Osteoblast (primary cell): ENCODE measurements at regions not wholly inside any gene's neighbourhood (a gene's known extent, or its start where the extent isn't known, plus 50 kb on each side); places are given as distances from the start of the nearest gene placed in this dataset.

Experiments
- DNase-seq: peaks from one replicate; pipeline ENCODE4 v3.0.0; 2011; ENCODE audit warnings: low spot score, mixed read lengths; ENCODE audit not compliant: insufficient read length; ENCODE audit errors: missing footprints
- H2AFZ ChIP-seq: 2 replicates; pipeline ENCODE4 v1.6.0; 2011; ENCODE audit warnings: mild to moderate bottlenecking, low read length
- H3K27ac ChIP-seq: 2 replicates; pipeline ENCODE4 v1.5.1; 2011; ENCODE audit warnings: mild to moderate bottlenecking, low read depth, low read length, moderate library complexity
- H3K27me3 ChIP-seq: 2 replicates; pipeline ENCODE4 v1.6.0; 2012; ENCODE audit warnings: mild to moderate bottlenecking, control low read depth, inconsistent platforms, low read length, moderate library complexity; ENCODE audit not compliant: insufficient read depth
- H3K36me3 ChIP-seq: 2 replicates; pipeline ENCODE4 v1.5.1; 2011; ENCODE audit warnings: mild to moderate bottlenecking, low read length, control low read depth, moderate library complexity; ENCODE audit not compliant: insufficient read depth
- H3K4me1 ChIP-seq: 2 replicates; pipeline ENCODE4 v1.5.1; 2011; ENCODE audit warnings: mild to moderate bottlenecking, low read length, control low read depth, moderate library complexity; ENCODE audit not compliant: insufficient read depth
- H3K4me2 ChIP-seq: 2 replicates; pipeline ENCODE4 v1.6.0; 2011; ENCODE audit warnings: mild to moderate bottlenecking, low read length; ENCODE audit not compliant: insufficient read depth
- H3K4me3 ChIP-seq: fragments of 200-600 bp; sonication (generic); 3 replicates; pipeline ENCODE4 v1.5.1; 2012; ENCODE audit warnings: mild to moderate bottlenecking, low read length, inconsistent platforms; ENCODE audit not compliant: insufficient read depth
- H3K79me2 ChIP-seq: 2 replicates; pipeline ENCODE4 v1.6.0; 2012; ENCODE audit warnings: mild to moderate bottlenecking, low read length, control low read depth, inconsistent platforms; ENCODE audit not compliant: insufficient read depth
- H3K9me3 ChIP-seq: 2 replicates; pipeline ENCODE4 v1.5.1; 2011; ENCODE audit warnings: low read depth, low read length, control low read depth
- H4K20me1 ChIP-seq: 2 replicates; pipeline ENCODE4 v1.6.0; 2012; ENCODE audit warnings: mild to moderate bottlenecking, low read length, control low read depth; ENCODE audit not compliant: insufficient read depth
- CTCF ChIP-seq: IDR thresholded peaks from 2 replicates; pipeline ENCODE4 v1.5.1; 2011; ENCODE audit warnings: mild to moderate bottlenecking, low read depth, low read length, moderate library complexity; ENCODE audit errors: extremely low read depth

DNA sequence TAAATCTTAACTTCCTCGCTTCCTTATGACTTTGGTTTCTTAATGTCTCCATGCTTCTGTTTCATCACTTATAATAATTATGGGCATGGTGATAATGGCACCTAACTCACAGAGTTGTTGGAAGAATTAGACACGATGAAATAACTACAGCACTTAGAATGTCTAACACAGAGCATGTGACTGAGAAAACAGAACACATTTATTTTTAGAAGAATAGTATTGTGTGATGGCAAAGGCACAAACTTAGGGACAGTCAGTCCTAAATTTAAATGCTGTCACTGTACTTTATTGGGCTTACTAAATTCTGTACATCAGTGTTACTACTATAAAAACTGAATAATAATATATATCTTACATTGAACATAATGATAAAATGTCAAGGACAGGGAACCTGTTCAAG, 391.1 kb upstream of the JAG1 start:
- H4K20me1 ChIP-seq, result no peaks in the 10 kb centered on the region
- H3K4me3 ChIP-seq, result no peak overlapping the region
- no peak overlapping the region for H2AFZ ChIP-seq
- H3K27ac ChIP-seq, result no peak overlapping the region
- TF ChIP-seq CTCF, result no peak
- no peaks in the 10 kb centered on the region for H3K79me2 ChIP-seq
- H3K36me3 ChIP-seq, result no peaks in the 10 kb centered on the region
- H3K27me3 ChIP-seq, result no peaks in the 10 kb centered on the region
- no peaks in the 10 kb centered on the region for H3K9me3 ChIP-seq
- no peak overlapping the region for H3K4me2 ChIP-seq
- DNase-seq, result no peak
- no peaks in the 10 kb centered on the region for H3K4me1 ChIP-seq

DNA sequence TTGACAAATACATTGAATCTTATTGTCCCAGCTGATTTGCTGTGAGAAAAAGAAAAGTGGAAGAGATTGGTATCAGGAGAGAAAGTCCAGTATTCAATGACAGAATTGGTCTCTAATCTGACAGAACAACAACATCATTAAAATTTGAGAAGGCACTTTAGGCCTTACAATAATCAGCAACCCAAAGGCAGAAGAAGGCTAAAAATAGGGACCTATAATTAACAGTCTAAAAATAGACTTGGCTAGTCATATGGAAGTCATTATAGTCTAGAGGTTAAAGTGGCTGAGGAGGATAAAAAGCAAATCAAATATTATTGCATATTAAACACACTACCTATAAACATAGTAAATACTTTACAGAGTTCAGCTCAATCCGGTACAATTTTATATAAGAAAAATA, 393.6 kb upstream of the JAG1 start:
- TF ChIP-seq CTCF, result no peak
- Histone ChIP-seq H3K79me2 (no peaks in the 10 kb centered on the region), H4K20me1 (no peaks in the 10 kb centered on the region), H3K27ac (no peak overlapping the region), H3K36me3 (no peaks in the 10 kb centered on the region), H3K9me3 (no peaks in the 10 kb centered on the region), H3K4me2 (no peak overlapping the region), H3K4me1 (no peaks in the 10 kb centered on the region), H2AFZ (no peak overlapping the region), H3K27me3 (no peaks in the 10 kb centered on the region), H3K4me3 (no peak overlapping the region)
- no peak for DNase-seq

- H3K4me2 ChIP-seq, result no peak overlapping the region
- no peaks in the 10 kb centered on the region for H3K79me2 ChIP-seq
- no peaks in the 10 kb centered on the region for H3K4me1 ChIP-seq
- no peaks in the 10 kb centered on the region for H3K27me3 ChIP-seq
- no peaks in the 10 kb centered on the region for H3K36me3 ChIP-seq
- H3K27ac ChIP-seq, result no peak overlapping the region
- no peaks in the 10 kb centered on the region for H3K9me3 ChIP-seq
- H4K20me1 ChIP-seq, result no peaks in the 10 kb centered on the region
- no peak overlapping the region for H2AFZ ChIP-seq
- TF ChIP-seq CTCF, result no peak
- H3K4me3 ChIP-seq, result no peak overlapping the region
- DNase-seq, result no peak
Measured at GRCh38 chr20:11072982-11073381, 399.2 kb upstream of the JAG1 start.

GRCh38 chr20:11076434-11077105, 402.8 kb upstream of the JAG1 start:
- H3K4me1 ChIP-seq, result no peaks in the 10 kb centered on the region
- H3K9me3 ChIP-seq, result no peaks in the 10 kb centered on the region
- no peak overlapping the region for H2AFZ ChIP-seq
- no peak overlapping the region for H3K4me3 ChIP-seq
- no peak for TF ChIP-seq CTCF
- H3K79me2 ChIP-seq, result no peaks in the 10 kb centered on the region
- no peak overlapping the region for H3K27ac ChIP-seq
- H3K36me3 ChIP-seq, result no peaks in the 10 kb centered on the region
- no peak for DNase-seq
- H3K27me3 ChIP-seq, result no peaks in the 10 kb centered on the region
- no peaks in the 10 kb centered on the region for H4K20me1 ChIP-seq
- no peak overlapping the region for H3K4me2 ChIP-seq
